ENCODE measurements at regions not wholly inside any gene's neighbourhood (a gene's known extent, or its start where the extent isn't known, plus 50 kb on each side); places are given as distances from the start of the nearest gene placed in this dataset.

DNA sequence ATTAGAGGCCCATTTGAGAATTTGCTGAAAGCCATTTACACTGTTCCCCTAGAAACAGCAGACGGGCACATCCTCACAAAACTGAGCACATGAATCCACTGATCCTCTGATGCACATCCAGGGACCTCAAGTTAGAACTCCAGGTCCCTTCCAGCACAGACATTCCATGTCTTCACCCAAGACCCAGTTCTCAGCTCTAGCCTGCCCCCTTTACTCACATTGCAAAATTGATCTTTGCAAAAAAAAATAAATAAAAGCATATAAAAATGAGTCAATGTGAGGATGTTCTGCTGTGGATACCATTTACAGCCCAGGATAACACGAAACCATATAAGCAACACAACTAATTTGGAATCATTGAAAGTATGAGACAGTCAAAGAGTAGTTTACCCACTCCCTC lies 458.2 kb upstream of the JARID2 start:
- H3K36me3 ChIP-seq (ENCODE audit: control insufficient read depth, insufficient read depth, low read length), result no peaks in the 10 kb centered on the region
- TF ChIP-seq, protein P1, sequence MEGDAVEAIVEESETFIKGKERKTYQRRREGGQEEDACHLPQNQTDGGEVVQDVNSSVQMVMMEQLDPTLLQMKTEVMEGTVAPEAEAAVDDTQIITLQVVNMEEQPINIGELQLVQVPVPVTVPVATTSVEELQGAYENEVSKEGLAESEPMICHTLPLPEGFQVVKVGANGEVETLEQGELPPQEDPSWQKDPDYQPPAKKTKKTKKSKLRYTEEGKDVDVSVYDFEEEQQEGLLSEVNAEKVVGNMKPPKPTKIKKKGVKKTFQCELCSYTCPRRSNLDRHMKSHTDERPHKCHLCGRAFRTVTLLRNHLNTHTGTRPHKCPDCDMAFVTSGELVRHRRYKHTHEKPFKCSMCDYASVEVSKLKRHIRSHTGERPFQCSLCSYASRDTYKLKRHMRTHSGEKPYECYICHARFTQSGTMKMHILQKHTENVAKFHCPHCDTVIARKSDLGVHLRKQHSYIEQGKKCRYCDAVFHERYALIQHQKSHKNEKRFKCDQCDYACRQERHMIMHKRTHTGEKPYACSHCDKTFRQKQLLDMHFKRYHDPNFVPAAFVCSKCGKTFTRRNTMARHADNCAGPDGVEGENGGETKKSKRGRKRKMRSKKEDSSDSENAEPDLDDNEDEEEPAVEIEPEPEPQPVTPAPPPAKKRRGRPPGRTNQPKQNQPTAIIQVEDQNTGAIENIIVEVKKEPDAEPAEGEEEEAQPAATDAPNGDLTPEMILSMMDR (IDR thresholded peaks at IDR 0.05; ENCODE audit: insufficient read depth, low read length, poor library complexity, severe bottlenecking), result no peak
- no peak overlapping the region for H3K4me3 ChIP-seq (ENCODE audit: low read depth, low read length)
- no peak for DNase-seq (ENCODE audit: low read depth)
- H3K27me3 ChIP-seq (ENCODE audit: control insufficient read depth, insufficient read depth, low read length), result no peaks in the 10 kb centered on the region

DNA sequence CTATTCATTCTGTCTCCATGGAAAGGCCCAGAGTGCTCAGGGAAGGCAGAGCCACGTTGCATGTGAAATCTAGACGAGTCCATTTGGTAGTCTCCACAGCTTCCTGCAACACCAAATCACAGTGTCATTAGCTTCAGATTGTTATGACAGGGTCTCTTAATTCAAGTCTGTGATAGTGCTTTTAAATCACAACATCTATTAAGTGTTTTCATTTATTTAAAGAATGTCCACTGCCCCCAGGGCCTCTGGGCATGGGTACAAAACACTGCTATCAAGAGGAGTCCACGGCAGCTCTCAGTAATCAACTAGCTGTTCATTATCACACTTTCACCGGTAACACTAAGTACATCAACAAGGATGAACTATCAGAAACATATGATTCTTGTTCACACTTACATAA lies 455.9 kb upstream of the JARID2 start:
- DNase-seq (ENCODE audit: low read depth), result no peak
- H3K4me3 ChIP-seq (ENCODE audit: low read depth, low read length), result no peak overlapping the region
- no peaks in the 10 kb centered on the region for H3K36me3 ChIP-seq (ENCODE audit: control insufficient read depth, insufficient read depth, low read length)
- TF ChIP-seq, protein P1 (IDR thresholded peaks at IDR 0.05; ENCODE audit: insufficient read depth, low read length, poor library complexity, severe bottlenecking), result no peak
- no peaks in the 10 kb centered on the region for H3K27me3 ChIP-seq (ENCODE audit: control insufficient read depth, insufficient read depth, low read length)

DNA sequence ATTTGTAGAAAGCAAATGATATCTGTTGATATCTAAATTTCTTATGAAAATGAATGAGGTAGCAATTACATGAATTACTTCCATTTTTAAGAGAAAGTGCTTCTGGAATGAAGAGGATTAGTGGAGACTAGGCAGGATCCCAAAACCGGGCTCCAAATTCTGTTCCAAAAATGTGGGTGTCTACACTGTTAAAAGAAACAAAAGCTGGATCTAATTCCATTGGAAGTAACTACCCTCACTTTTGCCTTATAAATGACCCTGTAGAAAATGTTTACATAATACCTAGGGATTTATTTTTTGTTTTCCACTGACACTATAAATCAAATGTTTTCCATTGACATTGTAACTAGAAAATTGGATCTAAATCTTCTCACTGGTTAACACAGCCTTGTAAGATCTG lies 454.9 kb upstream of the JARID2 start:
- TF ChIP-seq, protein P1 (IDR thresholded peaks at IDR 0.05; ENCODE audit: insufficient read depth, low read length, poor library complexity, severe bottlenecking), result no peak
- H3K4me3 ChIP-seq (ENCODE audit: low read depth, low read length), result no peak overlapping the region
- H3K36me3 ChIP-seq (ENCODE audit: control insufficient read depth, insufficient read depth, low read length), result no peaks in the 10 kb centered on the region
- no peak for DNase-seq (ENCODE audit: low read depth)
- no peaks in the 10 kb centered on the region for H3K27me3 ChIP-seq (ENCODE audit: control insufficient read depth, insufficient read depth, low read length)

DNA sequence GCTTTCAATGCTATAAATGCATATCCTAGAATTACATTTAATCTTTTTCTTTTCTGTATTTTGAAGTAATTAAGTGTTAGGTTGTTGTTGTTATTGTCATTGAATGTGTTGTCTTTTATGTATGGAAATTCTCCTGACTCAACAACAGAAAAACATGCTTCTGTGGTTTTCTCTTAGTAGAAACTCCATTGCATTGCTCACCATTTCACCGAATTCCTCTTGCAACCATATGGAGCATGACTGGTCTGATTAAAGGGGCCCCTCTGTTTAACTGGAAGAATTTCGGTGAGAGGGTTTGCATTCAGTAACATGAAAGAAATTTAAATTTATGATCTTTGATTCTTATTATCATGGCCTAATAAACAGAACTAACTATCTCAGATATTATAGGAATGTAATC lies 454.3 kb upstream of the JARID2 start:
- H3K4me3 ChIP-seq (ENCODE audit: low read depth, low read length), result no peak overlapping the region
- no peaks in the 10 kb centered on the region for H3K27me3 ChIP-seq (ENCODE audit: control insufficient read depth, insufficient read depth, low read length)
- no peaks in the 10 kb centered on the region for H3K36me3 ChIP-seq (ENCODE audit: control insufficient read depth, insufficient read depth, low read length)
- DNase-seq (ENCODE audit: low read depth), result no peak
- TF ChIP-seq, protein P1 (IDR thresholded peaks at IDR 0.05; ENCODE audit: insufficient read depth, low read length, poor library complexity, severe bottlenecking), result no peak

DNA sequence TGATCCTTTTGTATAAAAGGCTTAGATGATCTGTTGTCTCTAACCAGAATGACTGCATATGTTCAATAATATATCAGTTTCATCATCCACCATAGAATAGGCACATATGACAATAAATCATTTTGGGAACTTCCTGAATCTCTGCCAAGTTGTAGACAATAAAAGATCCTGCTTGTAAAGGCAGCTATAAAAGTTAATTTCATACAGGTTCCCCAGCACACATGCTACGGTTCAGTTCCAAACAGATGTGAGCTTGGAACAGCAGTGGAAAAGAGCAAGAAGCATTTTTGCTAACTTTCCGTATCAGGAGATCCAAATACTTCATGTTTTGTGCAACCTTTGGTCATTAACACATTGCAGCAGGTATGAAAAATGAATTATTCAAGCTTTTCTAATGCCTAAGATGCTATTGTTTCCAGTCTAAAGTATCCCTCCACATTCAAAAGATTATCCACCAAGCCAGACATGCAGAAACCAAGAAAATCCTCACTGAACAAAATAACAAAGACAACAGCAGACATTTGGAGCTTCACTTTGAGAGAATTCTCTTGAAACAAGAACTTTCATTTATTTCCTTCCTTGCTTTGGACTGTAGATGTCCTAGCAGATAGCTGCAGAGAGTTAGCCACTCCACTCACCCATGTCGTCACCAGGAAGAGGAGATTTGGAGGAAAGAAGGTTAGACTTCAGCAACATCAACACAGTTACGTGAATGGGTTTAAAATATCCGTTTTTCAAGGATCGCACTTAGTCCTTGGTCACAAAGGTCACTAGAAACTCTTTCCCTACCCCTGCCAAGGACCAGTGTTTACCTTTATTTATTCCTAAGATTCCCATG lies 453.5 kb upstream of the JARID2 start:
- Histone ChIP-seq H3K4me3 (ENCODE audit: low read depth, low read length) (no peak overlapping the region), H3K36me3 (ENCODE audit: control insufficient read depth, insufficient read depth, low read length) (no peaks in the 10 kb centered on the region), H3K27me3 (ENCODE audit: control insufficient read depth, insufficient read depth, low read length) (no peaks in the 10 kb centered on the region)
- no peak for DNase-seq (ENCODE audit: low read depth)
- TF ChIP-seq, protein P1 (IDR thresholded peaks at IDR 0.05; ENCODE audit: insufficient read depth, low read length, poor library complexity, severe bottlenecking), result no peak

DNA sequence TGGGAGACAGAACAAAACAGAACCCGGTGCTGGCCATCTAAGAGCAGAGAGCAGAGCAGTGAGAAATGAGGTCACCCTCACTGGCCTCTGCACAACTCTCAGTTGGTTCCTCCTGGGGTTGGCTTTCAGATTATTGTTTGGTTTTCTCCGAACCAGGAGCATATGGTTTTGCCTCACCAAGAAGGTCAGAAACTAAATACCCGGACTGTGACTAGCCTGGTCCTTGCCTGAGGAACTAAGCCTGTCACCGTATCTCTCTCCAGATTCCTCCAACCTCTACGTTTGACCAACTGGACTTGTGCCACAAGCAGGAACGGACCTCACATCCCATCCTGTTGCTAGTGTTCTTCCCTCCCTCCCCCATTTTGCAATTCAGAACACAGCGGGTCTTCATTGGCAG lies 450.4 kb upstream of the JARID2 start:
- TF ChIP-seq, protein P1 (IDR thresholded peaks at IDR 0.05; ENCODE audit: insufficient read depth, low read length, poor library complexity, severe bottlenecking), result no peak
- Histone ChIP-seq H3K36me3 (ENCODE audit: control insufficient read depth, insufficient read depth, low read length) (no peaks in the 10 kb centered on the region), H3K4me3 (ENCODE audit: low read depth, low read length) (no peak overlapping the region), H3K27me3 (ENCODE audit: control insufficient read depth, insufficient read depth, low read length) (no peaks in the 10 kb centered on the region)
- no peak for DNase-seq (ENCODE audit: low read depth)
